Hematopoietic multipotent progenitor cell treated with erythropoietin and hydrocortisone succinate and interleukin-3 and kit ligand, for 17 days (in vitro differentiated cells): ENCODE measurements at regions not wholly inside any gene's neighbourhood (a gene's known extent, or its start where the extent isn't known, plus 50 kb on each side); places are given as distances from the start of the nearest gene placed in this dataset.

Experiments used
- DNase-seq: peaks from one replicate; pipeline ENCODE4 v3.0.0-alpha.2; 2015; ENCODE audit warnings: low spot score

DNA sequence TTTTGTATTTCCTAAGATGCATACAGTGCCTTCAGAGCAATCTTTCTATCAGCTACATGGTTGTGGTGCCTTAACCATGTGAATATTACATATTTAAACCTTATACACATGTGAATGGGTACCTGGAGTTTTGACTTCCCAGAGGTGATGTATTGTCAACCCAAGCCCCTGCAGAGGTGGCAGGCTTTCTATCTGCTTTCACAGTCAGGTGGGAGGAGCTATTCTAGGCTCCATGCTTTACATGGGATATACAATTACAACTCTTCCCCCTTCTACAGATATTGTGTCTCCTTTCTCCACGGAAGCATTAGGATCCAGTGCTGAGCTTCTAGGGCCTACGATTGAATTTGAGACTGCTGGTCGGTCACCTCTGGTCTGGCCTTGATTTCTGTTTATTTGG lies 89.8 kb upstream of the TUT7 start:
- no peak for DNase-seq

DNA sequence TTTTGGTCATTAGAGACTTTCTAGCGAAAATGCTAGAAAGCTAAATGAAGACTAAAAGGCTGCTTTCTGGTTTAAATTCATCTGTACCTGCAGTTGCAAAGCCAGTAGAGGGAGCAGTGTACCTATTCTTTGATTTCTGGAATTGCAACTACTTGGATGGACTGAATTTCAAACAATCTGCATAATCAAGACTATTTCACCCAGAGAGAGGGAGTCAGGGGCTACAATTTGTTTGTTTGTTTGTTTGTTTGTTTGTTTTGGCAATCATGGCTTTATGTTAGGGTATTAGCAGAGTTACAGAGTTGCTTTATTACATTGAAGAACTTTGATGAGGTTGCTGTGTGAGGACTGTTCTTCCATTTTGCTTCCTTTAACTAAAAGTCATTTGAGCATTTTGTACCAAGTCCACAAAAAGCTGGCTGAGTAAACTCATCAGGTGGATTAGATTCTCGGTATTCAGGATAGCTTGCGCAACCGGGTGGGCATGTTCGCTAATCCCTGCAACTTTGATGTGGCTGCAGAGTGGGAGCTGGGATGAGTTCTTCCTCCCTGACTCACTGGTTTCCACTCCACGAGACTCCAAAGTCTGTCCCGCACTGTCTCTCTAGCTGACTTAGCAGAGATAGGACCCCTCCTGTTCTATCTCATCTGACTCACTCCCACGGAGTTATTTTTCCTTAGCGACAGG lies 80.0 kb upstream of the TUT7 start:
- DNase-seq, result peak; percentile 41

DNA sequence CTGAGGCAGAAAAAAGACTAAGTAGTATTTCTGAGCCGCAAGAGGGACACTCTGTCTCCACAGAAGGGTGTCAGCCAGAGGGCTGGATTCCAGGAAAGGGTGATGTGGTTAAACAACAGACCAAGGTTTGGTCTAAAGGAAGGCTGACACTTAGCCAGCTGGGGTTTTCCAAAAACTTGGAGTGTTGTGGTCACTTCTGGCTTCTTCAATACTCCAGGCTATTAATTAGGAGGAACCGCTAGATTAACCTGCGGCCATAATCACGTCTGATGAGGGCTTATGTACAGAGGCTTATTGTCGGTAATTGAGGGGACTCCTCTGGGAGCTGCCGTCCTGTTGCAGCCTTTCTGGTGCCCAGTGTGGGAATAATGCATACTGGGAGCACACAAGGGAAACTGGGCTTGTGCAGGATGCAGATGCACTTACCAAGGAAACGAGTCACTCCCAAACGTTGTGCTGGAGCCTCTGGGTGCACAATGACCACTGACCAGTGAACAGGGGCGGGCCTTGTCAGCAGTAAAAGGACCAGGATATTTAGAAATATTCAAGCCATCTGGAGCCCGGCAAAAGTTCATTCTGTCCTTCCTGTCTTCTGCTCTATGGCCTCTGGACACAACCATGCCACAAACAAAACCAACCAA lies 70.2 kb upstream of the TUT7 start:
- no peak for DNase-seq

DNA sequence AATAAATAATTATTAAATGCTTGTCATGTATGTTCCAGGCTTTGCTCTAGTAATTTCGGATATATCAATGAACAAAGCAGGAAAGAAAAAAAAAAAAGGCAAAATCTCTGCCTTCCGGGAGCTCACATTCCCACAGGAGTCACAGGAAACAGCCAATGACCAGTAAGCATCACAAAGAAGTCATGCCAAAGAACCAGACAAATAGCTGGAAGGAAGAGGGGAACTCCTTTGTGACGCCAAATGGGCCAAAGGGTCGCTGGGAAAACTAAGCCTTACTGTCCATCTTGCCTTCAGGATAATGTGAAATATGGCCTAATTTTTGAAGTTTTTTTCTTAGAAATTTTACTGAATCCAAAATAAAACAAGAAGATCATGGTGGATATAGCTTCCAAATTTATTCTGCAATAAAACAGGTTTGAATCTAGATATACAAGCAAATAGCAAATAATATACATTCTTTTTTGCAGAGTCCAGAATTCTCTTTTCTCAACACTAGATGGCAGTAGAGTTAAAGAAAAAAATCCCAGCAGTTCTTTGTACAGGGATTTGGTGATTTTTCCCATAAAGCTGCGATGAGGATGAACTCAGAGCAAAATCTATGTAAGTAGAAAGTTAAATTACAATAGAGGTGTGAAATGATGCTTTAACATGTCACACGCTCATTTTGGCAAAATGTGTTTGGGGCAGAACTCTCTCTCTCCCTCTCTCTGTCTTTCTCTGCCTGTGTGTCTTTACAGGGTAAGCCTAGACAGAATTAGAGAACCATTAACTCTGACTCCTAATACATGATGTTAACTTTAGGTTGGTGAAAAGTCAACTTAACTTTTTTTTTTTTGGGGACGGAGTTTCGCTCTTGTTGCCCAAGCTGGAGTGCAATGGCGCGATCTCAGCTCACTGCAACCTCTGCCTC lies 60.0 kb upstream of the TUT7 start:
- peak; percentile 55 for DNase-seq

DNA sequence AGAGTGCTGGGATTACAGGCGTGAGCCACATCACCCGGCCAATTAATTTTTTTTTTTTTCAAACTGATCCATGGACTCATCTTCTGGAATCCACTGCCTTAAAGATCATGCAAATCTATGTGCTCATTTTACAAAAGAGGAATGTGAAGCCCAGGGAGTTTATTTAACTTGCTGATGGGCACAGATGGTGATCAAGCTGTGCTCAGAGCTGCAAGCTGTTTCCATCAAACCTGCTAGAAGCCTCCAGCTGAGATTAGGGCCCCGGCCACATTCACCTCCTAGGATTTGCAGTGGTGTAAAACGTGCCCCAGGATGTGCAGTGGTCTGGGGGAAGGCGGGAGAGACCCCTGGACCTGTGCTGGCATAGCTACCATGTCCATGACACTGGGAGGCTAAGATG lies 56.1 kb upstream of the TUT7 start:
- DNase-seq, result no peak

DNA sequence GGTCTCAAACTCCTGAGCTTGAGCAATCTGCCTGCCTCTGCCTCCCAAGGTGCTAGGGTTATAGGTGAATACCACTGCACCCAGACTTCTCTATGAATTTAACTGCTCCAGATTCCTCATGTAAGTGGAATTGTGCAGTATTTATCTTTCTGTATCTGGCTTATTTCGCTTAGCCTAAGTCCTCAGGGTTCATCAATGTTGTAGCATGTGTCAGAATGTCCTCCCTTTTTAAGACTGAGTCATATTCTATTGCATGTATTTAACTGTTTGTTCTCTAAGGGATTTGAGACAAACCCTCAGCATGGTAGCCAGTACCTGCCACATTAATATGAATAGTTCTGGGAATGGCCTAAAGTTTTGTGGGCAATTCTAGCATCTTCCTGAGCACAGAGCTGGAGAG lies 53.9 kb upstream of the TUT7 start:
- no peak for DNase-seq

DNA sequence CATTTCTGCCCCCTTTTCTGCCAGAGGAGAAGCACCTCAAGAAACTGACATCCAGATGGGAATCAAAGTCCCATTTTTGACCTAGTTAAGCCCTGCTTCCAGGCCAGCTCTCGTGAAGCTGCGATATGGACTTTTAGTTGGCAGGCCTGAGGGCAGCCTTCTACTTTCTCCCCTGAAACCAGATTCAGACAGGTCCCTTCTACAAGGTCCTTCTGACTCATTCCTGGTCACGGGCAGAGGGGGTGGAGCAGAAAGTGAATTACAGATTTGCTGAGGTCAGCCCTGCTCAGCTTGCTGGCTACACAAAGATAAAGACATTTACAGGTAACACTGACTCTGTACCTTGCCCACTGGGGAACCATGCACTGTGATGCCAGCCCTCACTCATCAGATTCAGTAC lies 52.8 kb upstream of the TUT7 start:
- no peak for DNase-seq

DNA sequence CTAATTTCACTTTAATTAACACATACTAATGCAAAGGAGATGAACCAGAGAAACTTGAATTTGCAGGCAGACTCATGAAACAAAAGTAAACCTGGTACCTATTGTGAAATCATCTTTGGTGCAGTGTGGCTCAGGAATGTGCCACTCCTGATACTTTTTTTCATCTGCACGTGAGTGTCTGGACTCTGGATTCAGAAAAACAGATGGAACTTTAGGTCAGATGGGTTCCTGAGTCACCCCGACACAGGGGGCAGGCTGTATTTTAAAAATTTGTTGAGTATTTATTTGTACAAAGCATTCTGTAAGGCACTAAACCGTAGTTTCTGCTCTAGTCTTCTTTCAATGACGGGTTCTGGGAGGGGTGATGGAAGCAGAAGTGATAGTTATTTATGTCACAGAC lies 52.2 kb upstream of the TUT7 start:
- DNase-seq, result no peak

DNA sequence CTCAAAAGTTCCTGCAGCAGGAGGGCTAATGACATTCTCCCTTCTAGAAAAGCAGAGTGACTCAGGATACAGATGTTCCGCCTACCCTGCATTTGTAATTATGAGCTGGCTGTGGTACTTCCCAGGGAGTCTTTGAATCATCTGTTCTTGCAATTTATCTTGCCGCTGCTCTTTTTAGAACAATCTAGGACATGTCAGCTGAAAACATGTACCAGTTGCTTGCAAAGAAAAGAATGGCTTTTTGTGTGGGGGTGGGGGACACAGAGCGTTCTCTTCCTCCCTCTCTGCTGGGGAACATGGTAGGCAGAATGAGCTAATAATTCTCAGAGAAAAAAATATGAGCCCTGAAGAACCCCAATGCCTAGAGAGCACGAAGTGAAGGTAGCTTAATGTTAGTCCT lies 51.7 kb upstream of the TUT7 start:
- no peak for DNase-seq

DNA sequence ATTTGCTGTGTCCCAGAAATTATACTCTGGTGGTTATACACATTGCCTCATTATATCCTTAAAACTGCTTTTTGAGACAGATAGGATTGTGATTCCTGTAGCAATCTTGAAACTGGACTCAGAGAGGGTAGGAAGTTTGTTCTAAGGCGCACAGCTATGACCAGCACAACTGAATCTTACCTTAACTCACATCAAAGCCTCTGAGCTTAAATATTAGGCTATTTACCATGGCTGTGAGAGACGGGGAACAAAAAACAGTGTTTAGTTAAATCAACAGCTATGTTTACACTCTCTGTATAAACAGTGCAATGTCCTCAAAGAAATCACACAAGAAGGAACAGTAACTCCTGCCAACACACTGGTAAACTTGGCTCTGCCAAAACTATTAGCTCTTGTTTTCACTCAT lies 50.9 kb upstream of the TUT7 start:
- DNase-seq, result no peak
